ENCODE measurements at regions not wholly inside any gene's neighbourhood (a gene's known extent, or its start where the extent isn't known, plus 50 kb on each side); places are given as distances from the start of the nearest gene placed in this dataset.
"Not testable (repeated sequence)": the region's sequence is repeated elsewhere in the genome, so short reads cannot be mapped to it uniquely, and the experiment has no call there.

DNA sequence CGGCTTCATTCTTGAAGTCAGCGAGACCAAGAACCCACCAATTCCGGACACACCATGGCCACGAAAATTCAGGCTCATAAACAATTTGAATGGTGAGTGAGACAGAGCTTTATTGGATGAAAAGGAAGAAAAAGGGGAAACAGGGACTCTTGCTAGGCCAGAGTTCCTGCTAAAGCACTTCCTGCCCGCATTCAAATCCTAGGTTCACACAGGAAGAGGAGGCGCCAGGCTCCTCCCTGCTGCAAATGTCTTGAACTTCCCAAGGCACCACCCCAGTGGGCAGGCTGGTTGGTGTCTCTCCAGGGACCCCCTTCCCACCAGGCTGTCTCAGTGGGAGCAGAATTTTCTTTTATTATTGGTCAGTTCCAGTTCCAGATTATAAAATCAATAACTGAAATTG lies 121.2 kb downstream of the FSCB start:
- no peak for DNase-seq (ENCODE audit: low read depth)

DNA sequence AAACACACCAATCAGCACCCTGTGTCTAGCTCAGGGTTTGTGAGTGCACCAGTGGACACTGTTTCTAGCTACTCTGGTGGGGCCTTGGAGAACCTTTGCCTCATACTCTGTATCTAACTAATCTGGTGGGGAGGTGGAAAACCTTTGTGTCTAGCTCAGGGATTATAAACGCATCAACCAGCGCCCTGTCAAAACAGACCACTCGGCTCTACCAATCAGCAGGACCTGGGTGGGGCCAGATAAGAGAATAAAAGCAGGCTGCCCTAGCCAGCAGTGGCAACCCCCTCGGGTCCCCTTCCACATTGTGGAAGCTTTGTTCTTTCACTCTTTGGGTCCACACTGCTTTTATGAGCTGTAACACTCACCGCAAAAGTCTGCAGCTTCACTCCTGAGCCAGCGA lies 121.8 kb downstream of the FSCB start:
- not testable (repeated sequence) for DNase-seq (ENCODE audit: low read depth)

DNA sequence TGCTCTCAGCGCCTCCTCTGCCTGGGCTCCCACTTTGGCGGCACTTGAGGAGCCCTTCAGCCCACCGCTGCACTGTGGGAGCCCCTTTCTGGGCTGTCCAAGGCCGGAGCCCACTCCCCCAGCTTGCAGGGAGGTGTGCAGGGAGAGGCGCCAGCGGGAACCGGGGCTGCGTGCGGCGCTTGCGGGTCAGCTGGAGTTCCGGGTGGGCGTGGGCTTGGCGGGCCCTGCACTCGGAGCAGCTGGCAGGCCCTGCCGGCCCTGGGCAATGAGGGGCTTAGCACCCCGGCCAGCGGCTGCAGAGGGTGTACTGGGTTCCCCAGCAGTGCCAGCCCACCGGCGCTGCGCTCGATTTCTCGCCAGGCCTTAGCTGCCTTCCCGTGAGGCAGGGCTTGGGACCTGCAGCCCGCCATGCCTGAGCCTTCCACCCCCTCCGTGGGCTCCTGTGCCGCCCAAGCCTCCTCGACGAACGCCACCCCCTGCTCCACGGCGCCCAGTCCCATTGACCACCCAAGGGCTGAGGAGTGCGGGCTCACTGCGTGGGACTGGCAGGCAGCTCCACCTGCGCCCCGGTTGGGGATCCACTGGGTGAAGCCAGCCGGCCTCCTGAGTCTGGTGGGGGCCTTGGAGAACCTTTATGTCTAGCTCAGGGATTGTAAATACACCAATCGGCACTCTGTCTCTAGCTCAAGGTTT lies 122.3 kb downstream of the FSCB start:
- DNase-seq (ENCODE audit: low read depth): not testable (repeated sequence)

DNA sequence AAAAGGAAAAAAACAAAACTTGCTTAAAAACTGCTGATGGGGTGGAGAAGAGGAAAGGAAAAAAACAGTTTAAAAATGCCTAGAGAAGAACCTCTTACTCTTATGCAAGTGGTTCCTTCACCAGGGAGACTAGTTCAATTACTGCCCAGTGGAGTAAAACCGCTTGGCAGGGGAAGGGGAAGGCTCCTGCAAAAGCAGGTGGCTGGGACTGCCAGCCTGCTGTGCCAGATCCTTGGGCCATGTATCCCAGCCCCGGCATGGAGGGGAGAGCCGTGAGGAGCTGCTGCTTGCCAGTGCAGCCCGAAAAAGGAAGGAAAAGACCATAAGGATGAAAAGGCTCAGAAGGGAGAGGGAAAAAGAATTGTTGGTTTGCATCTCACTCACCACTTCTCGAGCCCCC lies 123.0 kb downstream of the FSCB start:
- DNase-seq (ENCODE audit: low read depth): no peak

DNA sequence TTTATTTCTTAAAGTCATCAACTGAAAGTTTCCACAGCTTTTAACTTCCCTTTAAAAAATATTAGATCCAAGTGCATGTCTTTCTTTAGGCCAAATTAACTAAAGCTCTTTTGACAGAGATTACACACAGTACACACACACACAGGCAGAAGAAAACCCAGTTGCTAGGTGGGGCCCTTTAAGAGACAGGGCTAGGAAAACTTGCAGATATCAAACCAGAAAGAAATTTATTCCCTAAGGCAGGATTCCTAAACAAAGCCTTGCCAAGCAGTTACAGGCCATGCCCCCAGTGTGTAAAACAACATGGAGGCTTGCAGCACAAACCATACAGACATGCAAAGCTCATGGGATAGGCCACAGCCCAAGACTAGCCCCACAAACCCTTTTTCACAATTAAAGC lies 123.4 kb downstream of the FSCB start:
- DNase-seq (ENCODE audit: low read depth): no peak

DNA sequence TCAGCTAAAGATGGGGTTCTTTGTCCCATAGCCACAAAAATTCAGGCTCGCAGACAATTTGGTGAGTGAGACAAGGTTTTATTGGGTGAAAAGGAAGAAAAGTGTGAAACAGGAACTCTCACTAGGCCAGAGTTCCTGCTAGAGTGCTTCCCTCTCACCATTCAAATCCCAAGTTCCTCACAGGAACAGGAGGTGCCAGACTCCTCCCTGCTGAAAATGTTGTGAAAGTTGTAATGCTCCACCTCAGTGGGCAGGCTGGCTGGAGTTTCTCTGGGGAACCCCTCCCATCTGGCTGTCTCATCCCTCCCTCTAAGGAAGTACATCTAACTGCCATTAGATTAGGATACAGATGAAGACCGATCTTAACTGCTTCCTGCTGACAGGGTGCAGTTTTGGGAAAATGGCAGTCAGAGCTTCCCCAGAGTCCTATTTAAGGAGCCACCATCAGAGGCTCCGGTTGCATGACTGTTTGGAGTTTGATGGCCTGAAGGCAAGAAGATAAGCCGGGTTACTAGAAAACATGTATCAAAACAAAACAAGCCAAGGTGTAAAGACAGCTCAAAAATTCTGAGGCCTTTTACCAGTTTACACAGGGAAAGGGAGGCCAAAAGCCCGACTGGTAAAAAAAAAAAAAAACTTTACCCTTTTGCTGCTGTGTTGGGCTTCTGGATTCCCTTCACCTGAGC lies 127.6 kb downstream of the FSCB start:
- no peak for DNase-seq (ENCODE audit: low read depth)

DNA sequence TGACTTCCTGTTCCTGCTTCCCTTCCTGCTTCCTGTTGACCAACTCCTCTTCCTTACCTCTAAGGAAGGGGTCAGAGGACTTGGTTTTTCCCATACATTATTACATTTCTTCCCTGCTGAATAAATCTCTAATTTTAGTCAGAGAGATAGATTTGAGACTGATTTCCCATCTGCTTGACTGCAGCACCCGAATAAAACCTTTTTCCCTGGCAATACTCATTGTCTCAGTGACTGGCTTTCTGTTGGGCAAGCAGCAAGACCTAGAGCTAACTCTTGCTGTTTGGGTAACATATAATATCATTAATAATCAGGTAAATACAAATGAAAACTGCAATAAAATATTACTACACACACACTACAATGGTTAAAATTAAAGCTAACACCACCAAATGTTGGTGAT lies 132.2 kb downstream of the FSCB start:
- DNase-seq (ENCODE audit: low read depth): no peak

DNA sequence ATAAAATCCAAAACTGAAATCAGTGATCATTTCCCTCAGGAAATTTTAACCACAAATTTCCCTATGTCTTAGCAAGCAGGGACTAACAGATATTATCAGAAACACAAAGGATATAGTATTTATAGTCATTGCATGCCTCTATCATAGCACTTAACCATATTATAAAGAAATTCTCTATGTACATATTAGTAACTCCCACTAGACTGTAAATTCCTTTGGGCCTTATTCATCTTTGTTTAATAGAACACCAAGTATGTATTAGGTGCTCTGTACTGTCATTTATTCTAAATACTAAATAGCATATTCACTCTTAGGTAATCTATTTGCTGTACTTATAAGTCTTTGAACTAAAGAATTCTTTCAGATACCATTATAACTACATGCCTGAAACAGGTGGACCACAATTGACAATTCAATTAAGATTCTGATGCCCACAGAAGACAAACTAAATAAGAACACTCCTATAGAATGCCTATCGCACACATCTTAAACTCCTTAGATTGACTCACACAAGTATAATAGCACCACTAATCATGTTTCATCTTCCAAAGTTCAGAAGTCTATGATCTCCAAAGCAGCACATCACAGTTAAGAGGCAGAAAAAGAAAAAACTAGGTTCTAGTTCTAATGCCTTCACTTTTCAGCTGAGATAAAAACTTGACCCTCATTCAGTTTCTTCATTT lies 134.1 kb downstream of the FSCB start:
- DNase-seq (ENCODE audit: low read depth): no peak

DNA sequence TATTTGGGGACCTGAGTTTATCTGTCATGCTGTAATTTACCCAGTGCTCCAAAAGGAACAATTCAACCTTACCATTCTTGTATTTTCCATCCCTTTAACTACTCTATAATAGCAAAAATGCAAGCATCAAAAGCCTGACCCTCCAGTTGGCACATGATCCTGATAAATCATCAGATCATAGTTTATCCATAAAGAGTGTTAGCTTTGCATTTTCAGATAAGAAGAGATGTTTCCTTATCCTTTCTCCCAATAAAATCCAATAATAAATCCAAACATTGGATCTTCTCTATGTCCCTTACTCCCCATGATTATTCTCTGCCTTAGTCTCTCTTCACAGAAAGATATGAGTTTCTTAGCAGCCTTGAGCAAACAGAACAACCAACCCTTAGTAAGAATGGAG lies 134.9 kb downstream of the FSCB start:
- no peak for DNase-seq (ENCODE audit: low read depth)

DNA sequence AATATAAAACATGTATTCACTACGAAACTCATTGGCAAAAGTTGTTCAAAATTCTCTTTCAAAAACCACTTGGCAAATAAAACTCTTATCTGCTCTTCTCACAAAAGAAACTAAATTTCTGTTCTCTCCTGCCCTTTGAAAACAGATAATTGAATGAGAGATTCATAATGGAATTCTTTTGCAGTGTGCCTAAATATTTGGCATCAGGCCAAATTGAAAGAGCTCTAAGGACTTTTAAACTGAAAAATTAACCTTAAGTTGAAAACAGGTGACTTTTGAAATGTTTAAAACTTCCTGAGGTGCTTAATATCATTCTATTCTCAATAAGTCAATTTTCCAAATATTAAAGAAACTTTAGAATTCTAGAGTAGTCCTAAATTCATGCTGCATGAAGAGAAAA lies 136.4 kb downstream of the FSCB start:
- DNase-seq (ENCODE audit: low read depth): no peak

DNA sequence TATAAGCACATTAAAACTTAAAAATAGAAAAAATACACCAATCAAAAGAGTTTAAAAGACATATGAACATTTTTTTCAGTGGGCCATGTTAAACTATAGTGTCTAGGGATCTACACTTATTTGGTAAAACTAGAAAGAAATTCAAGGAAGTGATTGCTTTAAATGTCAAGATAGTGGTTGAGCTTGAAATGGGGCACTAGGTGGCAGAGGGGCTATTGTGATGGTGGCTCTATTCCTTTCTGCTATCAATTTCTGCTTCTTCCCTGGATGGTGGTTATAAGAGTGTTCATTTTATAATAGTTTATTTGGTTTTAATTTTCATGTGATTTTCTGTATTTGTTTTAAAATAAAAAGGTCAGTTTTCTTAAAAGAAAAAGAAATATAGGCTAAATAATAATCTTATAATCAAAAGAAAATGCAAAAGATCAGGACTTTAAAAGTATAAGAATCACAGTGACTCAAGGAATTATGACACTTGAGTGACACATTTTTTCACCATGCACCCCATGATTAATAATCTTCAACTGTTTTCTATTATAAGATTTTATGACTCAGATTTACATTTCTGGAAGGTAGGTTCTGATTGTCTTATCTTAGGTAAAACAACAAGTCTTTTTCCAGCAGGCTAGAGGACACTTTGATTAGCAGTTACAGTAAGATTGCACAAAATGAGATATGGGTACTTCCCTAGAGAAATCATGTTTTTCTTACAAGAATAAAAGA lies 137.5 kb downstream of the FSCB start:
- no peak for DNase-seq (ENCODE audit: low read depth)

DNA sequence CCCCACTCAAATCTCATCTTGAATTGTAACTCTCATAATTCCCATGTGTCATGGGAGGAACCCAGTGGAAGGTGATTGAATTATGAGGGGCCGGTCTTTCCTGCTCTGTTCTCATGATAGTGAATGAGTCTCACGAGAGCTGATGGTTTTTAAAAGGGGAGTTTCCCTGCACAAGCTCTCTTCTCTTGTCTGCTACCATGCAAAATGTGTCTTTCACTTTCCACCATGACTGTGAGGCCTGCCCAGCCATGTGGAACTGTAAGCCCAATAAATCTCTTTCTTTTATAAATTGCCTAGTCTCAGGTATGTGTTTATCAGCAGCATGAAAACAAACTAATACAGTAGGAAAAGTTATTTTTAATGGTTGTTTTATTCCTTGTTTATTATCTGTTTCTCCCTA lies 146.0 kb downstream of the FSCB start:
- no peak for DNase-seq (ENCODE audit: low read depth)

DNA sequence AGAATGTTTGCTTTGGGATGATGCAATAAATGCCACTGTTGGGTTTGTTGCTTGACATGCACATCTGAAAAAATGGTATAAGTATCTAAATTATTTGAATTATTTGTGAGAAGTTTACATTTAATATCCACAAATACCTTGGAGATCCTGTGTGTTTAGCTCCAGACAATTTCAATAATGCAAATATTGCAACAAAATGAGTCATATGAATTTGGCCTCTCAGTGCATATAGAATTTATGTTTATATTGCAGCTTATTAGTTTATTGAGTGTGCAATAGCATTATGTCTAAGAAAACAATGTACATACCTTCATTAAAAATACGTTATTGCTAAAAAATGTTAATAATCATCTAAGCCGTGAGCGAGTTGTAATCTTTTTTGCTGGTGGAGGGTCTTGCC lies 153.3 kb downstream of the FSCB start:
- no peak for DNase-seq (ENCODE audit: low read depth)

DNA sequence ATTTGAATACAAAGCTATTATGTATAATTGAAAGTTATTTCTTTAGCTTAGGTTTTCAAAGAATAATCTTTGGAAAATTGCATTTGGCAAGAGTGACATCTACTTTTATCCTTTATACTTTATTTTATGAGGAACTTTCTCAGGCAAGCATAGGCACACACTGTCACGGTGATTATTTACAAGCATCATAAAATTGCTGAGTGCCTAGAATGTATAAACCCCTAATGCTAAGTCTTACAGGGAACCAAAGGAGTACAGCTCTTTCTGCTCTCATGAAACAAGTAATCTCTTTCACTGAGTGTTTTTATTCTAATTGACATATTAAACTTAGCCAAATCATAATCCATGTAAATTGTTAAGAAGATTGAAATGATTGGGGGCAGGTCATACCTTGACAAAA lies 154.9 kb downstream of the FSCB start:
- DNase-seq (ENCODE audit: low read depth): no peak

DNA sequence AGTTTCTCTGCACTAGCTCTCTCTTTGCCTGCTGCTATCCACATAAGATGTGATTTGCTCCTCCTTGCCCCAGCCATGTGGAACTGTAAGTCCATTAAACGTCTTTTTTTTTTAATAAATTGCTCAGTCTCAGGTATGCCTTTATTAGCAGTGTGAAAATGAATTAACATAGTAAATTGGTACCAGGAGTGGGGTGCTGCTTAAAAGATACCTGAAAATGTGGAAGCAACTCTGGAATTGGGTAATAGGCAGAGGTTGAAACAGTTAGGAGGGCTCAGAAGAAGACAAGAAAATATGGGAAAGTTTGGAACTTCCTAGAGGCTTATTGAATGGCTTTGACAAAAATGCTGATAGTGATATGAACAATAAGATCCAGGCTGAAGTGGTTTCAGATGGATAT lies 159.8 kb downstream of the FSCB start:
- no peak for DNase-seq (ENCODE audit: low read depth)

DNA sequence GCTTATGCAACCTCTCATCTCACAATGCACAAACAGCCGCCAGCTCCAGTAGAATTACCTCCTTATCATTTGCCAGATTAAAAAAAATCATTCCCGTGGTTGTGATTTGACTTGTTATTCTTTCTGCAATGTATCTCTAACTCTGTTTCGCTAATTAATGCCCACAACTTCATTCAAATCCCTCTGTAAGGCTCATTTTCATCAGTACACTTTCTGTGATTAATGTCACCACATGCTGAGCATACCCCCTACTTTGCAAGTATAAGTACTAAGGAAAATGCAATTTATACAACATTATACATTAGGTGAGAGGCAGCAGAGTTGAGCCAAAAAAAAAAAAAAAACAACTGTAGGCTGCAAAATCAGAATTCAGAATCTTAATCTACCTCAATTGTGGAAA lies 166.0 kb downstream of the FSCB start:
- no peak for DNase-seq (ENCODE audit: low read depth)

DNA sequence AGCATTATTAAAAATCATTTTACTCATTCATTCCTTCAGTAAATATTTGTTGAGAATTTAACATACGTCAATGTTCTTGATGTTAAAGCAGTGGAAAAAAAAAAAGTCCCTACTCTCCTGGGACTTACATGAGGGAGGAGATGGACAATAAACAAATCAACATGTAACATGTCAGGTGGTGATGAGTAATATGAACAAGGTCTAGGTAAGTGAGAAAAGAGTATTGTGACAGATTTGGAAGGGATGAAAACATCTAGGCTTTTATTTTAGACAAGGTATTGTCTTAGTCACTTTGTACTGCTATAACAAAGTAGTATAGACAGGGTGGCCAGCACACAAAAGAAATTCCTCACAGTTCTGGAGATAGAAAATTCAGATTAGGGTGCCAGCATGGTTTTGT lies 167.2 kb downstream of the FSCB start:
- no peak for DNase-seq (ENCODE audit: low read depth)

DNA sequence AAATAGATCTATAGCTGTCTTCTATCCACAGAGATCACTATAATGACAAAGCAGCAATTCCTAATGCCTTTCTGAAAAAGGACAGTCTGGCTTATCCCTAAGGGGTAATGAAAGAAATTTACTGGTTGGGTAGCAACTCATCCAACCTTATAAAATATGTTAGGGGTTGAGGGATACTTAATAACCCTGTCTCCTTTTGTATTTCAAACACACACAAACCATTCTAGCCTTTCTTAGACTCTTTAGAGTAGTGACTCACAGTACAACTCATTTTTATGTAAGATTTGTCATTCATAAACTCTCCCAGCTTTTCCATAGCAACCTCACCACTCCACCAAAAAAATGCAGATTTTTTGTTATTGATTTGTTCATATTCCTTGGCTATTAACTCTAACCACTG lies 167.9 kb downstream of the FSCB start:
- DNase-seq (ENCODE audit: low read depth): no peak

DNA sequence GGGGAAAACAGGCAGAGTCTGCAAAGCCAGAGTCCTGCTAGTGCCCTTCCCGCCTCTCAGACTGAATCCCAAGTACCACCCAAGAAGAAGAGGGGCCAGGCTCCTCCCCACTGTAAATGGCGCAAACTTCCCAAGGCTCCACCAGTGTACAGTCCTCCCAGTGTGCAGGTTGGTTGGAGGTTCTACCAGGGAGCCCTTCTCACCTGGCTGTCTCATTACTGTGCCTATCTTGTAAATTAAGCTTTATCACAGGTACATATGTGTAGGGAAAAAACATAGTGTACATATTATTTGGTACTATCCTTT lies 189.7 kb downstream of the FSCB start:
- no peak for DNase-seq (ENCODE audit: low read depth)

DNA sequence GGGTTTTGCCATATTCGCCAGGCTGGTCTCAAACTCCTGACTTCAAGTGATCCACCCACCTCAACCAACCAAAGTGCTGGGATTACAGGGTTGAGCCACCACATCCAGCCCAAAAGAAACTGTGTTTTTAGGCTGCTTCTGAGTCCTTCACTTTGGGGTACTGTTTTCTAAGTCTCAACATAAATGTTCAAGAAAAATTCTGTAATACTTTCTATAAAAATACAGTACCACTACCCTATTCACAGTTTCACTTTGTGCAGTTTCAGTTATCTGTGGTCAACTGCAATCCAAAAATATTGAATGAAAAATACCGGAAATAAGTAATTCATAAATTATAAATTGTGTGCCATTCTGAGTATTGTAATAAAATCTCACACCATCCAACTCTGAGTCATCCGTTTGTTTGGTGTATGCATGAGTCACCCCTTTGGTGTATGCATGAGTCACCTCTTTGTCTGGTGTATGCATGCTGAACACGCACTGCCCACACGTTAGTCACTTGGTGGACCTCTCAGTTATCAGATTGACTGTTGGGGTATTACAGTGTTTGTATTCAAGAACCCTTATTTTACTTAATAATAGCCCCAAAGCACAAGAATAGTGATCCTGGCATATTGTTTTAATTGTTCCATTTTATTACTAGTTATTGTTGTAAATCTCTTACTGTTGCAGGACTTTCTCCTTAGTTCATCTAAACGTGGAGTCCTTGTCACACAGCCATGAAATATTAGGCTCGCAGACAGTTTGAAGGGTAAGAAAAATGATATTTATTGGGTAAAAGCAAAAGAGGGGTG lies 190.2 kb downstream of the FSCB start:
- no peak for DNase-seq (ENCODE audit: low read depth)

DNA sequence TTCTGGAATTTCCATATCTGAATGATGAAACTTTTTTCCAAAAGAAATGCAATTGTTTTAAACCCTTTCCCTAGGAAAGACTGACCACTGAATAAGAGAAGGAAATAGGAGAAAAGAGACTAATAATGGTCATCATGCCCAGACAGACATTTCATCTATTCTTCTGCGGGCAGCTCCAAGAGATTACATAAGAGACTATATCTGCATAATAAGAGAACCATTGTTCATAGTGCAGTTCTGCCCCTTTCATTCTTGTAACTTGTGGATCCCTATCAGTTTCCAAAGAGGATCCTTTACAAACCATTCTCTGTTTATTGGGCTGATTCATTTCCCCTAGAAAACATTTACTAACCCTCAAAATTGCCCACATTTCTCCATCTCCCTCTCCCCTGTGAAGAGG lies 197.8 kb downstream of the FSCB start:
- DNase-seq (ENCODE audit: low read depth): no peak

DNA sequence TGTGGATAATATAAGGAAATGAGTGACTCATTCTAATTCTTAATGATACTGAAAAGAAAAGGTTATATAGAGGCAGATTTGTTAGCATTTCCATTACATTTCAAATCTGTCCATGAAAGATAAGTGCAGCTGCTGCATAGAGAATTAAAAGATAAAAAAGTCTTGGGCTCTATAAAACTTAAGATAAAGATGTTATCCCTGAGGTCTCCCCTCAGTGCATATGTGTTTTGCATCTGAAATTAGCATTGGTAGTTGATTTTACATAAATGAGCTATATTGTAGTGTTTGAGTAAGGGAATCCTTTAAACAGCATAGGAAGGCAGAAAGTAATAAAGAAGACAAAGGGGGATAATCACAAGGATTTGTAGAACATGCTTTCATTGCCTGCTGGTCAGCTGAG lies 206.2 kb downstream of the FSCB start:
- no peak for DNase-seq (ENCODE audit: low read depth)

Measured in forelimb muscle (tissue), 1 donor.